Breast epithelium (tissue), 3 donors: ENCODE measurements at regions not wholly inside any gene's neighbourhood (a gene's known extent, or its start where the extent isn't known, plus 50 kb on each side); places are given as distances from the start of the nearest gene placed in this dataset.

Experiments used
- CTCF ChIP-seq, 3 donors: fragments of 450-650 bp; IDR thresholded peaks; one replicate each; pipeline ENCODE4 v1.5.1; 2016 to 2017; ENCODE audit warnings: antibody characterized with exemption in 3 of 3, mild to moderate bottlenecking in 3 of 3, moderate library complexity in 3 of 3
- POLR2A ChIP-seq: fragments of 450-650 bp; IDR thresholded peaks from one replicate; pipeline ENCODE4 v1.6.1; 2016; ENCODE audit warnings: antibody characterized with exemption, mild to moderate bottlenecking, moderate library complexity
- POLR2AphosphoS5 ChIP-seq, 3 donors: sonication (generic); formaldehyde crosslinking; IDR thresholded peaks; one replicate each; pipeline ENCODE4 v1.6.1; 2017; ENCODE audit warnings: antibody characterized with exemption in 3 of 3

GRCh38 chr9:107212613-107213012 is 70.5 kb upstream of the RAD23B start:
- TF ChIP-seq CTCF (IDR thresholded peaks at IDR 0.05) (no peak), POLR2AphosphoS5 (IDR thresholded peaks at IDR 0.05) (no peak), POLR2A (no peak)
